UCSD-AML1 (cell line): ENCODE measurements at regions not wholly inside any gene's neighbourhood (a gene's known extent, or its start where the extent isn't known, plus 50 kb on each side); places are given as distances from the start of the nearest gene placed in this dataset.
"Not testable (repeated sequence)": the region's sequence is repeated elsewhere in the genome, so short reads cannot be mapped to it uniquely, and the experiment has no call there.

Experiments used
- DNase-seq: peaks from one replicate; lab custom pipeline; 2025; ENCODE audit not compliant: unreplicated experiment; lab: John Stamatoyannopoulos, UW

DNA sequence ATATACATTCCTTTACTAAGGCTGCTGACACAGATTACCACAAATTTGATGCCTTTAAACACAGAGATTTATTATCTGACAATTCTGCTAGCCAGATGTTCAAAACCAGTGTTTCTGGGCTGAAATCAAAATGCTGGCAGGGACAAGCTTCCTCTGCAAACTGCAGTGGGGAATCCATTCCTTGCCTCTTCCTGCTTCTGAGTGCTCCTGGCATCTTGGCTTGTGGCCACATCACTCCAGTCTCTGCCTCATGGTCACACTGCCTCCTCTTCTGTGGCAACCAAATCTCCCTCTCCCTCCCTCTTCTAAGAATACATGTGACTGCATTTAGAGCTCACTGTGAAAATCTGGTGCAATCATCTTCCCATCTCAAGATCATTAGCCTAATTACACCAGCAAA is 235.7 kb downstream of the TTC8 start:
- no peak for DNase-seq

DNA sequence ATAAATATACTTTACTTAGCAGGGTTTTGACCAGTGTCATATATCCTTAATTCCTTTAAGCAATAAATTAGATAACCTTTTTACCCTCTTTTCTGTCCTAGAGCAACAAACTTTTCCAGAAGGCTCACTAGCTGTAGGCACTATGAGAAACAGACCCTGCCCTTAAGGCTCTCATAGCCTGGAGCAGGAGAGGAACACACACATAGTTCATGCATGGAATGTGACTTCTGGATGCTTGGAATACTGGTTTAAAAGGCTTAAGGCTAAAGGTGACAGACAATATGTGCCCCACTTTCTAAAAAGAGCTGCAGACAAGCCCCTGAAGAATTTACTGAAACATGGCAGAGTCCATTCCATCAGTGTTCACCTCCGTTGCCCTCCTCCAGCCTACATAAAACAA is 237.2 kb downstream of the TTC8 start:
- DNase-seq = no peak

DNA sequence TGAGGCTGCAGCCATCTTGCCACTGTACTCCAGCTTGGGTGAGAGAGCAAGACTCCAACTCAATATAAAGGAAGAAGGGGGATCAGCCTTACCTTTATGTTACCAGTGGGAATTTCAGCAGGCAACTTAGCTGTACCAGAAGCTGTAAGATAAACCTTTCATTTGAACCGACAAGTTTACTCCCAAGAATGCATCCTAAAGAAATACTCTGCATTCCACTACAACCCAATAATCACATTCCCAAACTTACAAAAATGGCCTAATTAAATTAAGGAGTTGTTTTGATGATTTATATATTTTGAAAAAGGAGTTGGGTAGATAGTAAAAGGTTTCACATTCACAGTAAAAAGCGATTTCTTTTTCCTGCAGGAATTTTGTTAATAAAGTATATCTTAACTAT is 241.4 kb downstream of the TTC8 start:
- no peak for DNase-seq

DNA sequence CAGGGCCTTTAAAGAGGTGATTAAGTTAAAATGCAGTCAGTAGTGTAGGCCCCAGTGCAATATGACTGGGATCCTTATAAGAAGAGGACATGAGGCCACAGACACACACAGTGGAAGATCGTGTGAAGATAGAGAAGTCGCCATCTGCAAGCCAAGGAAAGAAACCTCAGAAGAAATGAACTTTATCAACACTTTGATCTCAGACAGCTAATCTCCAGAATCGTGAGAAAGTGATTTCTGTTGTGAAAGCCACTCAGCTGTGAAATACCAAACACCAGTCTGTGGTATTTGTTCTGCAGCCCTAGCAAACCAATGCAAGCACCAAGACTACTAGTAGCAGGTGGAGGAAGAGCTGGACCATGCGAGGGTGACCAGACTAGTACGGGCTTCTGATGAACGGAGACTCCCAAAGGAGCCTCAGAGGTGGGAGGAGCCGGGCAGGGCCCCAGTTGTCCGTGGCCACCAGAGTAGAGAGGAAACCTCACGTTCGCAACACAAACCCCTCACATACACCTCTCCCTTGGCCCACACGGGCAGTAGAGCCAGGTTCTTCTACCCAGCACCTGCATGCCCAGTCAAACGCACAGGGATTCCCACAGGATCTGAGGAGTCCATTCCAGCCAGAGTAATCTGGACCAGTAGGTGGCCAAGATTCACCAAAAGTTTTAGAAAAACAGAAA is 243.0 kb downstream of the TTC8 start:
- DNase-seq = no peak

DNA sequence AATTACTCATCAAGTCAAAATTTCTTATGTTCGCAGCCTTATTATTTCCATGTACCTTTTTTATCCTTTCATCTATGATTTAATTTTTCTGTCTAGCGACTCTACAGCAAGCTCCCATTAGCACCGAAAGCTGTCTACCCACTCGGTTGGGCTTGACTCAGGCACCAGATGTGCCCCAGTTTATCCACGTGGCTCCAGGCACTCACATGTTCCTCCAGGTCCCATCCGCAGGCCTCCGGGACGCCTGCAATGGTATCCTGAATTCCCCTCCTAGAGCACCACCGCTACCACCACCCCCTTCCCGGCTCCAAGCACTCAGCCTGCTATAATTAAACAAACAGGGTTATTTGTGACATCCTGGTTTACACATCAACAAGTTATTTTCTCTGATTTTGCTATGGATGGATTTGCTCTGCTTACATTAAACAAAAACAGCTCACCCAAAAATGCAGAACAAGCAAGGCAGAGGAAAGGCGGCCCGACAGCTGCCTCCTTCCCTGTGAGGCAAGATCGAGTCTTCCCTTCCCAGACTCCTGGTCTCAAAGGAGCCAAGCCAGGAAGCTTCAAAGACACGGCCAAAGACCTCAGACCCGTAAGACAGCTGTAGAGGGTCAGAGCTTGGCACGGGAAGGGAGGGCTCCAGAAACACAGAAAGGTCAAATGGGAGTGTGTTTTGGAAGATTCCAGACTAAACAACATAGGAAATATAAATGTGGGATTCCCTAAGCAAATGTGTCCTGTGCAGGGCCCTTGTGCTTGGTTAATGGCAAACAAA is 253.8 kb downstream of the TTC8 start:
- no peak for DNase-seq

DNA sequence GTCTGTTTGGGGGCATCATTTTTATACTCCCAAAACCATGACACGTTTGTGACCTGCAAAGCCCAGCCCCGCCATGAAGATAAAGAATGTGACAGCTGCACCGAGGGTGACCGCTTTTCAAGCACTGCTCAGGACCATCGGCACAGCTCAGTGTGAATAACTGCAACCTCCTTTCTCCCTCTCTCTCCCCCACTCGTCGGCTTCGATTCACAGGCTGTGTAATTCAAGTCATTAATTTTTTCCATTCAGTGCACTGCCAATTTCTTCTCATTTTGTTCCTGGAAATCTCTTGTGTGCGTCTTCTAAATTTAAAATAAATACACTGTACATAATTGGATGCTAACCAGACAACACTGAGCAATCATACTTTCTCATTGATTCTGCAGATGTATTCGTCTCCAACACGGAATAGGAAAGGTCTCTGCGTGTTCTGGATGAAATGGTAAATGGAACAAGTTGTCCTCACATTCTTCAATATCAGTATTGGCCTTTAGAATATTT is 260.8 kb downstream of the TTC8 start:
- DNase-seq = no peak

DNA sequence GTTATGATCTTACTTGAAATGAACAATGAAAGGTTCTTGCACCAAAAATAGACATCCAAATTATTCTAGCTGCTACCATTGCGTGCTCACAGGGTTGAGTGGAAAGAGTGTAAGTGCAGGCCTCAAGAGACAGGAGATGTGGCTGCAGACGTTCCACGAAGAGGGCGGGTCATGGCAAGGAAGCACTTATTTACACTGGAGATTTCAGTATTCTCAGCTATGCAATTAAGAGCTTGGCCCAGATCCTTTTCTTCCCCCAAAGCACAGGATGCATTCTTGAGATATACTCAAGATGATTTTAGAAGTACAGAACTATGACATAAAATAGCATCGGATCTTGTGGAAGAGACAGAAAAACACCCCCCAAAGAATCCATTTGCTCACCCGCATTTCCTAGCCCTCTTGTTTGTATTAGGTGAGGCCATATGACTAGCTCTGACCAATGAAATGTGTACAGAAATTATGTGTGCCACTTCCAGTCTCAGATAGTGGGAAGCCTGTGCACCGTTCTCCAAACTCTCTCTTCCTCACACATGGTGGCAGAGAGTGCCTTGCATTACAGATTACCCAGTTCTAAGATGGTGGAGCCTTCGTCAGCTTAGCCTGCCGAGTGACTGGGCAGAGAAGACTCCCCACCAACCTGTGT is 261.4 kb downstream of the TTC8 start:
- no peak for DNase-seq

DNA sequence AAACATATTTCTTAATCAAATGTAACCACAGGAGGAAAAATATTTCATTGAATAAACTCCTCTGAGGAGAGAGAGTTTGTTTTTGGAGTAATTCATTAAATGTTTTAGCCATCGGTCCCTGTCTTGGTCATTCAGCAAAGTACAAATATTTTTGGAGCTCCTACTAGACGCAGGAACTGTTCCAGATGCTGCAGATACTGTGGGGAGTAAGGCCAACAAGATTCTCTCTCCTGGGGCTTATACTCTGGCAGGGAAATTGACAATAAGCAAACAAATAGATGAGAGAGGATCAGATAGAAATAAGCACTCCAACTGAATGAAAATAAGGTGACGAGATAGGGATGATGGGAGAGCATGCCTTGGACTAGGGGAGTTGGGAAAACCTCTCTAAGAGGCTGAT is 264.1 kb downstream of the TTC8 start:
- DNase-seq = no peak

DNA sequence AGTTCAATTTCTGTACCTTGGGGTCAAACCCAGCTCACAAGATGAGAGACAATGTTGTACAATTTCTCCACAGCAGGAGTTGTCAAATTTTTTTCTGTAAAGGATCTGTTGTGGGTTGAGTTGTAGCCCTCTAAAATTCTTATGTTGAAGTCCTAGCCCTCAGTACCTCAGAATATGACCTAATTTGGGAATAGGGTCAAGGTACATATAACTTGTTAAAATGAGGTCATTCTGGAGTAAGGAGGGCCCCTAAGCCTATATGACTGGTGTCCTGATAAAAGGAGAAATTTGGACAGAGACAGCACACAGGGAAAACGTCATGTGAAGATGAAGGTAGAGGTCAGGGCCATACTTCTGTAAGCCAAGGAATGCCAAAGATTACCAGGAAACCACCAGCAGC is 264.9 kb downstream of the TTC8 start:
- no peak for DNase-seq

DNA sequence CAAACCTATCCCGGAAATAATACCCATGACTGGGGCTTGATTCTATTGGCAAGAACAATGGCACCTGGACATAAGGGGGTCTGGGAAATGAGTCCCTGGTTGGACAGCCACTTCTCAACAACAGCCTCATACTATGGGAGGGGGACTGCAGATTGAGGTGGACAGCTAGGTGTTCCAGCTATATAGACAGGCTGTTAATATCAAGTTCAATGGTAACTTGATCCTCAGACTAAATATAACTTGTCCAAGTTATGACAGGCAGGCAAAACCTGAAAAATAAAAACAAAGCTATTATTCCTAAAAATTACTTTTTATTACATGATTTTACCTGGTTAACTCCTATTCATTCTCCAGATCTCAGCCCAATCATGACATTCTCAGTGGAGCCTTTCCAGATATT is 267.3 kb downstream of the TTC8 start:
- DNase-seq = no peak

DNA sequence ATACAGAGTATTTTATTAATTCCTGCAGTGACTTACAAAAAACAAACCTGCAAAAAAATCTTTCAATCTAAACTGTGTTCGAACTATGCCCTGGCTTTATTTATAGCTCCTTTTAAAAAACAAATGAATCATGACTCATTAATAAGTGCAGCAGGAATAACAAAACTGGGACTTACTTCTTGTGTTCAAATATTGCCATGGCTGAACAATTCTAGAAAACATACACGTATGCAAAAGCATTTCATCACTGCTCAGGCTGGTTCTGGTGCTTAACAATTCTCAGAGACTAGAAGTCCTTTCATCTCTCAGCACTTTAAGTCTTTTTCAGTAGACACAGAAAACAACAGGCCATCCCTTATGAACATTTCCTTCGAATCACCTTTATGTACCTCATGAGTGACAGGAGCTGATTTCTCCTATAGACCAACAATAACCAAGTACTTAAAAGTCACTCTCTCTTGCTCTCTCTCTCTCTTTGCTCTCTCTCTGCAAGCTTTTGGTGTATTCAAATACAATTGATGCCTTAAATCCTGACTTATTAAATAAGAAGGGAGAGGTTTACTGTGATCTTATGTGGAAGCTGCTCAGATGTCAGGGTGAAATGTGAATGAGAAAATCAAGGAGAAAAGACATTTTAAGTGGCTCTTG is 268.8 kb downstream of the TTC8 start:
- DNase-seq = no peak

DNA sequence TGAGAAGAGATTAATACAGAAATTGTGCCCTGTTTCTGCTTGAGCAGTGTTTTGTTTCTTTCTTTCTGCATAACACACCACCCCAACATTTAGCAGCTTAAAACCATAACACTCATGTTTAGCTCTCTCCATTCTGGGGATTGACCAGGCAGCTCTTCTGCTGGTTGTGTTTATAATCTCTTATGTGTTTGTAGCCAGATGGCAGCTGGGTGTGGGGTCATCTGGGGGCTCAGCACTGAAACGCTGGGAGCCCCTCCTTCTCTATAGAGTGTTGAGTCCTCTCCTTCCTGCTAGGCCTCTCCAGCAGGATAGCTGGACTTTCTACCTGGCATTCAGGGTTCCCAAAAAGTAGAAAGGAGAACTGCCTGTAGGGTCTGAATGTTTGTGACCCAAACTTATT is 270.6 kb downstream of the TTC8 start:
- DNase-seq = no peak

DNA sequence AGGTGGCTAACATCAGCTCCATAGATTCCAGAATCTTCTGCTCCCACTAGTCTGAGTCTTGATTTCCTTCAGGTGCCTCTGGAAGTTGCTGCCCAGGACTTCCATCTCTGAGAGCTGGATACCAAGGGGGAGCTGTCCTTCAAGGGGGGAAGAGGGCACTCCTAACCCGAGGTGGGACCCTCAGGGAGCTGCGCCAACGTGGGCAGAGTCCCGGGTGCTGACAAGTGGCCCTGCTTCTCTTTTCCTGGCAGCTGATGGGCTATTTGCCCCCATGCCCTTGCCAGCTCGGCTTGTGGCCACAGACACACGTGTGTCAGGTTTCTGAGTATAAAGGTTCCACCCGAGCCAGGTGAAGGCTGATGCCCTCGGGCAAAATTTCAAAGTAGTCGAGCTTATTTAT is 272.5 kb downstream of the TTC8 start:
- no peak for DNase-seq

DNA sequence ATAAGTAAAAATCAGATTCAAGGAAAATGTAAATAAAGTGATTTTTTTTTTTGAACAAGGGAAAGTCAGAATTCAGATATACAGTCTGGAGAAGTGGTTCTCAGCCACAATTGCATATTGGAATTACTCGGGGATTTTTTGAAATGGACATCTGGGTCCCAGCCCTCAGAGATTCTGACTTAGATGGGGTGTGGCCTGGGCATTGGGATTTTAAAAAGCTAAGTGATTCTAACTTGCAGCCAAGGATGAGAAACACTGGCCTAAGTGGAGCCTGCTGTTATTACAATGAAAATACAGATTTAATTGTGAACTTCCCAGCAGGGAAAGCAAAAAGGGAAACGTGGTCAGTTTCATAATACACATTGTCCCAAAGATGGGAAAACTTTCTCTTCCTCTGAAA is 273.8 kb downstream of the TTC8 start:
- DNase-seq = no peak

DNA sequence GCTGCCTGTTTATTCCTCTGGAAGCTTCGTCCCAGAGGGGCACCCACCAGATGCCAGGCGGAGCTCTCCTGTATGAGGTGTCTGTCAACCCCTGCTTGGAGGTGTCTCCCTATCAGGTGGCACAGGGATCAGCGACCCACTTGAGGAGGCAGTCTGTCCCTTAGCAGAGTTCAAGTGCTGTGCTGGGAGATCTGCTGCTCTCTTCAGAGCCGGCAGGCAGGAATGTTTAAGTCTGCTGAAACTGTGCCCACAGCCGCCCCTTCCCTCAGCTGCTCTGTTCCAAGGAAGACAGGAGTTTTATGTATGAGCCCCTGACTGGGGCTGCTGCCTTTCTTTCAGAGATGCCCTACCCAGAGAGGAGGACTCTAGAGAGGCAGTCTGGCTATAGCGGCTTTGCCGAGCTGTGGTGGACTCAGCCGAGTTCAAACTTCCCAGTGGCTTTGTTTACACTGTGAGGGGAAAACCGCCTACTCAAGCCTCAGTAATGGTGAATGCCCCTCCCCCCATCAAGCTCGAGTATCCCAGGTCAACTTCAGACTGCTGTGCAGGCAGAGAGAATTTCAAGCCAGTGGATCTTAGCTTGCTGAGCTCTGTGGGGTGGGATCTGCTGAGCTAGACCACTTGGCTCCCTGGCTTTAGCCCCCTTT is 279.8 kb downstream of the TTC8 start:
- DNase-seq = not testable (repeated sequence)

DNA sequence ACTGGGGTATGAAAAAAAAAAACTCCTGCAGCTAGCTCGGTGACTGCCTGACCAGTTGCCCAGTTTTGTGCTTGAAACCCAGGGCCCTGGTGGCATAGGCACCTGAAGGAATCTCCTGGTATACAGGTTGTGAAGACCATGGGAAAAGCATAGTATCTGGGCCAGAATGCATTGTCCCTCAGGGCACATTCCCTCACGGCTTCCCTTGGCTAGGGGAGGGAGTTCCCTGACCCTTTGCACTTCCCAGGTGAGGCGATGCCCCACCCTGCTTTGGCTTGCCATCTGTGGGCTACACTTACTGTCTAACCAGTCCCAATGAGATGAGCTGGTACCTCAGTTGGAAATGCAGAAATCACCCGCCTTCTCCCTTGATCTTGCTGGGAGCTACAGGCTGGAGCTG is 280.4 kb downstream of the TTC8 start:
- DNase-seq = not testable (repeated sequence)
